GM12878 (cell line): ENCODE measurements at regions not wholly inside any gene's neighbourhood (a gene's known extent, or its start where the extent isn't known, plus 50 kb on each side); places are given as distances from the start of the nearest gene placed in this dataset.

Experiments used
- ATAC-seq: fragments of 200-7000 bp; cut with Tn5 transposase; 3 replicates; pipeline ENCODE4 v1.9.1; 2020; ENCODE audit warnings: mild to moderate bottlenecking, moderate library complexity
- BruUV-seq: library from RNA; stranded (reverse); fragments of 400-500 nt; replicated peaks from 2 replicates; lab custom pipeline; 2021; lab: Mats Ljungman, UMichigan
- CTCF ChIA-PET: fragments of 300-600 bp; sonication (Branson Sonifier 250); formaldehyde crosslinking; extraction: SDS; loops from one replicate; lab custom pipeline; 2021; ENCODE audit warnings: inconsistent platforms; lab: Yijun Ruan, JAX
- POLR2A ChIA-PET: fragments of 350-600 bp; formaldehyde crosslinking; extraction: SDS; loops from one replicate; lab custom pipeline; 2021; ENCODE audit warnings: inconsistent platforms; lab: Charles Lee
- RAD21 ChIA-PET: fragments of 300-600 bp; sonication (Branson Sonifier 250); formaldehyde crosslinking; loops from one replicate; lab custom pipeline; 2023; ENCODE audit warnings: antibody characterized with exemption; ENCODE audit not compliant: unreplicated experiment; lab: Charles Lee
- SMC1A ChIA-PET: fragments of 300-600 bp; sonication (Branson Sonifier 250); formaldehyde crosslinking; loops from one replicate; lab custom pipeline; 2023; ENCODE audit not compliant: unreplicated experiment, uncharacterized antibody; lab: Charles Lee
- DNase-seq: peaks from one replicate; pipeline ENCODE4 v3.0.0-alpha.2; 2011; ENCODE audit warnings: low read depth, low spot score
- FAIRE-seq: peaks from 3 replicates; lab custom pipeline; 2011; peaks lifted over from hg19 to GRCh38; lab: Jason Lieb, UNC
- H2AFZ ChIP-seq: 2 replicates; pipeline ENCODE4 v1.6.0; 2011; ENCODE audit warnings: low read depth, low read length, control low read depth; ENCODE audit not compliant: control insufficient read depth
- H3K27ac ChIP-seq: 2 replicates; pipeline ENCODE4 v1.5.1; 2011; ENCODE audit warnings: control low read depth; ENCODE audit not compliant: control insufficient read depth, insufficient read depth
- H3K27me3 ChIP-seq, 2 experiments: replicated peaks in 1 of 2; 2 replicates each; pipeline versions ENCODE4 v1.6.0 to v1.6.1; 2011; ENCODE audit warnings: low read length in 1 of 2; ENCODE audit not compliant: control insufficient read depth in 2 of 2, insufficient read depth in 2 of 2
- H3K36me3 ChIP-seq, 2 experiments: 2 replicates each; pipeline ENCODE4 v1.5.1; 2011; ENCODE audit warnings: low read length in 1 of 2; ENCODE audit not compliant: control insufficient read depth in 2 of 2, insufficient read depth in 2 of 2
- H3K4me1 ChIP-seq: 2 replicates; pipeline ENCODE4 v1.6.1; 2011; ENCODE audit warnings: mild to moderate bottlenecking, low read length, moderate library complexity, mixed read lengths; ENCODE audit not compliant: control insufficient read depth, insufficient read depth
- H3K4me2 ChIP-seq: 2 replicates; pipeline ENCODE4 v1.6.0; 2011; ENCODE audit warnings: control low read depth; ENCODE audit not compliant: control insufficient read depth, insufficient read depth
- H3K4me3 ChIP-seq: fragments of 200-600 bp; sonication (generic); 2 replicates; pipeline ENCODE4 v1.5.1; 2016
- H3K79me2 ChIP-seq: 2 replicates; pipeline ENCODE4 v1.6.0; 2011; ENCODE audit warnings: low read length; ENCODE audit not compliant: control insufficient read depth, insufficient read depth
- H3K9ac ChIP-seq: 2 replicates; pipeline ENCODE4 v1.8.0; 2011; ENCODE audit warnings: low read length, control low read depth, mixed read lengths; ENCODE audit not compliant: control insufficient read depth, insufficient read depth
- H3K9me3 ChIP-seq: replicated peaks from 3 replicates; pipeline ENCODE4 v1.5.1; 2011; ENCODE audit warnings: mild to moderate bottlenecking, low read length; ENCODE audit not compliant: control insufficient read depth, insufficient read depth
- H4K20me1 ChIP-seq: 2 replicates; pipeline ENCODE4 v1.6.0; 2011; ENCODE audit not compliant: control insufficient read depth, insufficient read depth
- FOS ChIP-seq: IDR thresholded peaks from 3 replicates; pipeline ENCODE4 v1.6.1; 2011; ENCODE audit warnings: borderline replicate concordance; ENCODE audit not compliant: insufficient read length; ENCODE audit errors: extremely low read depth
- GATAD2B ChIP-seq: fragments of 450-650 bp; conservative IDR thresholded peaks from 2 replicates; pipeline ENCODE4 v1.6.1; 2017; ENCODE audit warnings: low read depth, mild to moderate bottlenecking, moderate library complexity
- KAT2A ChIP-seq: conservative IDR thresholded peaks from 2 replicates; pipeline ENCODE4 v1.6.1; 2011; ENCODE audit warnings: low read depth, low read length; ENCODE audit not compliant: control insufficient read depth
- LARP7 ChIP-seq: fragments of 450-650 bp; IDR thresholded peaks from 2 replicates; pipeline ENCODE4 v1.6.1; 2017; ENCODE audit warnings: mild to moderate bottlenecking
- NFXL1 ChIP-seq: fragments of 450-650 bp; IDR thresholded peaks from 2 replicates; pipeline ENCODE4 v1.6.1; 2017; ENCODE audit warnings: antibody characterized with exemption, mild to moderate bottlenecking, borderline replicate concordance
- NR2F1 ChIP-seq: fragments of 450-650 bp; conservative IDR thresholded peaks from 2 replicates; pipeline ENCODE4 v1.6.1; 2017; ENCODE audit warnings: mild to moderate bottlenecking
- PBX3 ChIP-seq: IDR thresholded peaks from 2 replicates; pipeline ENCODE4 v1.6.1; 2011; ENCODE audit warnings: mild to moderate bottlenecking, low read depth, low read length, moderate library complexity; ENCODE audit not compliant: insufficient replicate concordance
- RELA ChIP-seq: fragments of 450-650 bp; IDR thresholded peaks from 2 replicates; pipeline ENCODE4 v1.8.0; 2014; ENCODE audit warnings: borderline replicate concordance; ENCODE audit not compliant: partially characterized antibody
- SIX5 ChIP-seq: IDR thresholded peaks from 2 replicates; pipeline ENCODE4 v1.6.1; 2011; ENCODE audit warnings: mild to moderate bottlenecking, low read depth, low read length, moderate library complexity; ENCODE audit not compliant: severe bottlenecking
- SMAD1 ChIP-seq: fragments of 450-650 bp; IDR thresholded peaks from 2 replicates; pipeline ENCODE4 v1.6.1; 2018; ENCODE audit warnings: mild to moderate bottlenecking, low read depth; ENCODE audit not compliant: partially characterized antibody
- TARDBP ChIP-seq: IDR thresholded peaks from 2 replicates; pipeline ENCODE4 v1.6.1; 2016; ENCODE audit warnings: borderline replicate concordance
- TCF7 ChIP-seq: IDR thresholded peaks from 2 replicates; pipeline ENCODE4 v1.6.1; 2014; ENCODE audit warnings: antibody characterized with exemption, borderline replicate concordance
- WGBS: methylation state at CpG from one replicate; pipeline ENCODE4 v1.1.6; 2016; ENCODE audit warnings: low lambda C conversion rate; ENCODE audit not compliant: insufficient replicate concordance, insufficient coverage; ENCODE audit errors: missing lambda C conversion rate; 5-methylcytosine and 5-hydroxymethylcytosine counted together
- in situ Hi-C: fragments of 300-500 bp; cut with MboI; formaldehyde crosslinking; loops from 9 replicates; pipeline ENCODE4 v1.14.3; 2018; ENCODE audit warnings: mixed read lengths
- intact Hi-C: fragments of 100-400 bp; cut with micrococcal nuclease; formaldehyde crosslinking; loops from one replicate; pipeline ENCODE4 v1.14.2; 2022; ENCODE audit not compliant: unreplicated experiment
- TF ChIP-seq, protein P1 (sequence below): fragments of 450-650 bp; IDR thresholded peaks from 2 replicates; pipeline ENCODE4 v1.6.1; 2017; ENCODE audit warnings: antibody characterized with exemption, mild to moderate bottlenecking, moderate library complexity
- TF ChIP-seq, protein P2 (sequence below): fragments of 450-650 bp; IDR thresholded peaks from 2 replicates; pipeline ENCODE4 v1.6.1; 2017; ENCODE audit warnings: low read depth, mild to moderate bottlenecking, moderate library complexity

GRCh38 chr3:181952221-181952620, 240.5 kb downstream of the SOX2 start:
- in situ Hi-C loops: no loop called here

More at GRCh38 chr3:181952221-181952620, 240.5 kb downstream of the SOX2 start:
- no peaks in the 10 kb centered on the region for H3K36me3 ChIP-seq
- POLR2A ChIA-PET: interaction anchor here (0.7 kb wide), 1 partner anchor 19 kb away, joined by 7 read pairs; no protein-coding TSS in a partner anchor
- no peaks in the 10 kb centered on the region for H3K79me2 ChIP-seq
- no peak for TF ChIP-seq GATAD2B
- no peak for TF ChIP-seq KAT2A
- TF ChIP-seq, protein P1, sequence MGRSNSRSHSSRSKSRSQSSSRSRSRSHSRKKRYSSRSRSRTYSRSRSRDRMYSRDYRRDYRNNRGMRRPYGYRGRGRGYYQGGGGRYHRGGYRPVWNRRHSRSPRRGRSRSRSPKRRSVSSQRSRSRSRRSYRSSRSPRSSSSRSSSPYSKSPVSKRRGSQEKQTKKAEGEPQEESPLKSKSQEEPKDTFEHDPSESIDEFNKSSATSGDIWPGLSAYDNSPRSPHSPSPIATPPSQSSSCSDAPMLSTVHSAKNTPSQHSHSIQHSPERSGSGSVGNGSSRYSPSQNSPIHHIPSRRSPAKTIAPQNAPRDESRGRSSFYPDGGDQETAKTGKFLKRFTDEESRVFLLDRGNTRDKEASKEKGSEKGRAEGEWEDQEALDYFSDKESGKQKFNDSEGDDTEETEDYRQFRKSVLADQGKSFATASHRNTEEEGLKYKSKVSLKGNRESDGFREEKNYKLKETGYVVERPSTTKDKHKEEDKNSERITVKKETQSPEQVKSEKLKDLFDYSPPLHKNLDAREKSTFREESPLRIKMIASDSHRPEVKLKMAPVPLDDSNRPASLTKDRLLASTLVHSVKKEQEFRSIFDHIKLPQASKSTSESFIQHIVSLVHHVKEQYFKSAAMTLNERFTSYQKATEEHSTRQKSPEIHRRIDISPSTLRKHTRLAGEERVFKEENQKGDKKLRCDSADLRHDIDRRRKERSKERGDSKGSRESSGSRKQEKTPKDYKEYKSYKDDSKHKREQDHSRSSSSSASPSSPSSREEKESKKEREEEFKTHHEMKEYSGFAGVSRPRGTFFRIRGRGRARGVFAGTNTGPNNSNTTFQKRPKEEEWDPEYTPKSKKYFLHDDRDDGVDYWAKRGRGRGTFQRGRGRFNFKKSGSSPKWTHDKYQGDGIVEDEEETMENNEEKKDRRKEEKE: no peak
- no peak for TF ChIP-seq SIX5
- TF ChIP-seq RELA: no peak
- TF ChIP-seq PBX3: no peak
- TF ChIP-seq TCF7: no peak
- no peak for TF ChIP-seq NFXL1
- TF ChIP-seq TARDBP: no peak
- TF ChIP-seq, protein P2, sequence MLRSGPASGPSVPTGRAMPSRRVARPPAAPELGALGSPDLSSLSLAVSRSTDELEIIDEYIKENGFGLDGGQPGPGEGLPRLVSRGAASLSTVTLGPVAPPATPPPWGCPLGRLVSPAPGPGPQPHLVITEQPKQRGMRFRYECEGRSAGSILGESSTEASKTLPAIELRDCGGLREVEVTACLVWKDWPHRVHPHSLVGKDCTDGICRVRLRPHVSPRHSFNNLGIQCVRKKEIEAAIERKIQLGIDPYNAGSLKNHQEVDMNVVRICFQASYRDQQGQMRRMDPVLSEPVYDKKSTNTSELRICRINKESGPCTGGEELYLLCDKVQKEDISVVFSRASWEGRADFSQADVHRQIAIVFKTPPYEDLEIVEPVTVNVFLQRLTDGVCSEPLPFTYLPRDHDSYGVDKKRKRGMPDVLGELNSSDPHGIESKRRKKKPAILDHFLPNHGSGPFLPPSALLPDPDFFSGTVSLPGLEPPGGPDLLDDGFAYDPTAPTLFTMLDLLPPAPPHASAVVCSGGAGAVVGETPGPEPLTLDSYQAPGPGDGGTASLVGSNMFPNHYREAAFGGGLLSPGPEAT: no peak
- TF ChIP-seq FOS: no peak
- no peak for TF ChIP-seq LARP7
- TF ChIP-seq NR2F1: no peak
- TF ChIP-seq SMAD1: no peak
- H3K4me1 ChIP-seq: peaks cover 5% of the 10 kb centered on the region
- FAIRE-seq: no peak
- no peak overlapping the region for H3K27ac ChIP-seq
- WGBS: 65% methylated on average over 3 of the region's 5 CpGs
- DNase-seq: no peak
- H3K9ac ChIP-seq: no peak overlapping the region
- H3K4me3 ChIP-seq: no peak overlapping the region
- SMC1A ChIA-PET: no interaction called here
- H3K9me3 ChIP-seq: no peaks in the 10 kb centered on the region
- no peak for ATAC-seq
- RAD21 ChIA-PET: no interaction called here
- no TSS peak for BruUV-seq
- no peak overlapping the region for H2AFZ ChIP-seq
- intact Hi-C loops: no loop called here
- CTCF ChIA-PET: interaction anchor here (0.7 kb wide), 1 partner anchor 53 kb away, joined by 4 read pairs; no protein-coding TSS in a partner anchor
- no peaks in the 10 kb centered on the region; a peak in 1 of 4 replicates for H3K27me3 ChIP-seq
- H4K20me1 ChIP-seq: no peaks in the 10 kb centered on the region
- H3K4me2 ChIP-seq: no peak overlapping the region
